8988T (cell line): ENCODE measurements at regions not wholly inside any gene's neighbourhood (a gene's known extent, or its start where the extent isn't known, plus 50 kb on each side); places are given as distances from the start of the nearest gene placed in this dataset.
"Not testable (repeated sequence)": the region's sequence is repeated elsewhere in the genome, so short reads cannot be mapped to it uniquely, and the experiment has no call there.

Experiments
- DNase-seq: peaks from one replicate; pipeline ENCODE4 v3.0.0; 2011

GRCh38 chr3:104069114-104069513 is 1297.6 kb upstream of the ALCAM start:
- no peak for DNase-seq

DNA sequence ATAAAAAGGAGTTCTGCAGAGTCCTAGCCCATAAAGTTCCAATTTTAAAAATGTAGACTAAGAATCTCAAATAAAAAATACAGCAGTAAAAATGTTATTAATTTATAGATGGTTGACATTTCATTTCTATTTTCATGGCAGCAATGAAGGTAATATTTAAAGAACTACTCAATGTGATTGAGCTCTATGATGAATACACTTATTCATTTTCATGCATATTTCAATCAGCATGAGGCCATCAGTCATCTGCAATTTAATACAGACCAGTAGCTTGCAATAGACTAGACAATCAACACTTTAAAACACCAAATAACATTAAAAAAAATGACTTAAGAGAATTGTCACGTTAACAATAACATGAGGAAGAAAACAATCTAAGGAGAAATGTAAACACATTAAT is 1295.8 kb upstream of the ALCAM start:
- DNase-seq, result no peak

DNA sequence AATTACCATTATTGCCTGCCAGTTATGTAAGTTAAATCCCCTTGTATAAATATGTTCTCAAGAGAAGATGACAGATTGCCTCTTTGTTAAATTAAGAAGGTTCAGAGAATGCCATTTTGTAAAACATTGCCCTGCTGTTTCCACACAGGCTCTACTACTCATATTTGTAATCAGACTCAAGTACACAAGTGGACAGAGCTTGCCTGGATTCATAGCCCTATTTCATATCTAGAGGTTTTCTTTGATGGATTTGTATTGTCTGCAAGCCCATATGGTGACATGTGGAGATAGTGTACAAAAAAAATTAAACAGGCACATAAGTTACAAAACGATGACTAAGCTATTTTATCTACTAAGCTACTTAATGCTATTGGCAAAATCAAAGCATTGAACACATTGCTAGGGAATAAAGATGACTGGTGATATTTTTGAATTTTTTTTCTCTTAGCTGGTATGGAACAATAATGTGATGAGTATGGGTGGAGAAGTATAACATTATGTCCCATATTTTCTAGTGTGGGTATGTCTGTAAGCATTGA is 1286.6 kb upstream of the ALCAM start:
- no peak for DNase-seq

GRCh38 chr3:104088738-104089137 is 1278.0 kb upstream of the ALCAM start:
- DNase-seq, result no peak

DNA sequence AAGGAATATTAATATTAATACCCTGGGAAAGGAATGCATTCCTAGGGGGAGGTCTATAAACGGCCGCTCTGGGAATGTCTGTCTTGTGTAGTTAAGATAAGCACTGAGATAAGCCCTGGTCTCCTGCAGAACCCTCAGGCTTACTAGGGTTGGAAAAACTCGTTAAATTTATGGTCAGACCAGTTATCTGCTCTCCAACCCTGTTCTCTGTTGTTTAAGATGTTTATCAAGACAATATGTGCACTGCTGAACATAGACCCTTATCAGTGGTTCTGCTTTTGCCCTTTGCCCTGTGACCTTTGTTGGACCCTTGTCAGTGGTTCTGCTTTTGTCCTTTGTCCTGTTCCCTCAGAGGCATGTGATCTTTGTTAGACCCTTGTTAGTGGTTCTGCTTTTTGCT is 1276.7 kb upstream of the ALCAM start:
- not testable (repeated sequence) for DNase-seq

- no peak for DNase-seq
Observed at GRCh38 chr3:104101736-104102135, 1265.0 kb upstream of the ALCAM start.

- DNase-seq, result no peak
Observed at GRCh38 chr3:104102386-104102785, 1264.3 kb upstream of the ALCAM start.

- no peak for DNase-seq
Observed at GRCh38 chr3:104106276-104106675, 1260.4 kb upstream of the ALCAM start.

GRCh38 chr3:104108522-104108921 is 1258.2 kb upstream of the ALCAM start:
- no peak for DNase-seq

- DNase-seq, result no peak
Observed at GRCh38 chr3:104126463-104126862, 1240.2 kb upstream of the ALCAM start.

GRCh38 chr3:104126864-104127553 is 1239.7 kb upstream of the ALCAM start:
- DNase-seq, result no peak

DNA sequence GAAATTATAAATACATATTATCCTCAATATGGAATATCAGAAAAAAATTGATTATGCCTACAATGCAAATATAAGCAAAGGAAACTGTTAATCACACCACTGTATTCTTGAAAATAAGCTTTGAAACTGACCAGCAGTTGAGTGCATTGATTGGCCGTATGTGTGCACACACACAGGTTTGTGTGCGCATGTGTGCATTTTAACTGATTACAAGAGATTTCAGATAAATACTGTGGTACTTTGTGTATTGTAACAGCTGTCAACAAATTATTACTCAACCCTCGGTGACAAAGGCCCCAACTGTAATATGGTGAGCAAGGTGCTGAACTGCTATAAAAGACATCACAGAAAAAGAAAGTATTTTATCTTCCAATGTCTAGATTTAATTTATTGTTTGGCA is 1238.9 kb upstream of the ALCAM start:
- no peak for DNase-seq

DNA sequence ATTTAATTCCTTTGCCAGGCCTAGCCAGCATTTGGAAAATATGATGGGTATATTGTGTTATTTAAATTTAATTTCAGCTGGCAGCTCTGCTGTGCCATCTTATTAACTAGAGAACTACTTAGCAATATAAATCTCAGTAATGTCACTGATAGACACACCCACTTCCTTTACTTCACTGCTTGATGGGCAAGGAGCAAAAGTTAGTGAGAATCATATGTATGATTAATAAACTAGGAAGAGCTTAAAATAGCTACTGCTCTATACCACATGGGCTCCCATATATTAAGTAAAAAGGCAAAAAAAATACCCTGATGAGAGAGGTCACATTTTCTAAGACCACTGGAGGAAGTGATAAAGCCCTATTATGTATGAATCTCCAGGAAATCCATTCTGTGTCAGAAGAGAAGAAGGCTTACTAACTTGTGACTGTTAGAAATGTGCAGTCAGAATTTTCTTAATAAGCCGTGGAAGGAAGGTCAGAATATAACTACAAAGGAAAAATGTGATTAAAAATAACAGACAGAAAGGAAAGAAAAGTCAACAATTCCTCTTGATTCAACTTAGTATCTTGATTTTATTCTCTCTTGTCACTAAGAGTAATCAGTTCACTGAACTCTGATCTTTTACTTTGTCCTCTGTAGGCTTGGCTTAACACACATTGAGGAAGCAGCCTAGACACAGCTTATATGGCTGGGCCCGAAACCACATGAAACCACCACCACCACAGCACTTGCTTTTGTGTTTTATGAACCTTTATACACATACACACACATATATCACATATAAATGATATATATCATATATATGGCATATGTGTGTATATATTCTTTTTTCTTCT is 1233.9 kb upstream of the ALCAM start:
- no peak for DNase-seq

DNA sequence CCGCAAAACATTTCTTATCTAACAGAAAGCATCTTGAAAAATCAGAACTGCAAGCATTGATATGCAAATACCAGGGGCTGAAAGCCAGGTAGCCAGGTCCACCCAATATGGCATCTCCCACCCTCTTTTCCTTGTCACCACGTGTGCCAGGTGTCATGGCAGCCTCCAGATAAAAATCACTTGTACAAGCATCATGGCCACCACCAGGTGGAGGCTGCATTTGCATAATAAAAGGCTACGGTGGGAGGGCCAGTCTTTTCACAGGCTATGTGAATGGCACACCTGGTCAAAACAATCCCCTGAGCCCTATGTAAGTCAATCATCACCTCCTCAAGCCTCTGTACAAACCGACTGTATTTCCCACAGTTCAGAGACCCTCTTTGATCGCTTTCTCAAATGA is 1233.1 kb upstream of the ALCAM start:
- no peak for DNase-seq

DNA sequence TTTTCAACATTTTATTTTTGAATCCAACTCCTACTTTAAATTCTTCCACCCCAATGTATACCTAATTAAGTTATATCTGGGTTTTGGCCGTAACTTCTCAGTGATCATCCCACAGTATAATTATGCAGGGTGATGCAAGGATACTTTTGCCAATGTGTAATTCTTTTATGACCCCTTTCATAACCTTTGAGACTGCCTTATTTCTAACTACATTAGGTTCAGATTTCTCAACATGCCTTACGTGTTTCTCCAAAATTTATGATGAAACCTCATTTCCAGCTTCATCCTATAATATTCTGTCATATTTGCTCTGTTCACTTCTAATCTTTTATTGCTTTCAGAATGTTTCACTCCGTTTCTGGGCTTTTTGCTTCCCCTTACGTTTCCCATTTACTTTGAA is 1229.6 kb upstream of the ALCAM start:
- DNase-seq, result no peak

DNA sequence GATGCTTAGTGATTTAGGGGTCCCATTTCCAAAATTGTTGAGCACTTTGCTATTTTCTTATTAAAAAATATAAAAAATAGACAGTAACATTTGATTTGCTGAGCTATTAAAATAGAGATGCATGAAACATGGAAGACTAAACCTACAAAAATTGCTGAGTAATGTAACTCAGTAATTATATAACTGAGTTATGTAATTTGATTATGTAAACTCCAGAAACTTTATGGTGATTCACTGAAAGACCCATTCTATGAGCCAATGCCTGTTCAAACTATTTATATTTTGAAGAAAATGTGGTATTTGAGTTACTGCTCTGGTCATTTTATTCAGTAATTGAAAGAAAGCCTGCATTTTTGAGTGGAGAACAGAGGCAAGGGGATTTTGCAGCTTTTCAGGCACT is 1221.5 kb upstream of the ALCAM start:
- DNase-seq, result no peak

- no peak for DNase-seq
Observed at GRCh38 chr3:104149154-104149553, 1217.6 kb upstream of the ALCAM start.

DNA sequence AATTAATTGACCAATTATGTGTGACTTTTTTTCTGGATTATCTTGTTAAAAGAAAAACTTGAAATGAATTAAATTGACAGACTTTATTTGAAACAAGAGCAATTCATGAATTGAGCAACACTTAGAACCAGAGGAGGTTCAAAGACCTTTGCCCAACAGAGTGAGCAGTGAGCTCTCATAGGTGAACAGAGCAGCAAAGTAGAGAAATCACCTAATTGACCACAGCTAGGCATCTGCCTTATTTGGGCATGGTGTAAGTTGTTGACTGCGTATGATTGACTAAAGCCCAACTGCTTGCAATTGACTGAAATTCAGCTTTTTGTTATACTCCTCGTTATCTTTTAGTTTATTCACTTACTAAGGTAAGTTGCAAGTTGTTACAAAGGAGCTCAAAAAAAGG is 1216.0 kb upstream of the ALCAM start:
- DNase-seq, result no peak

- no peak for DNase-seq
Observed at GRCh38 chr3:104154896-104155295, 1211.8 kb upstream of the ALCAM start.

DNA sequence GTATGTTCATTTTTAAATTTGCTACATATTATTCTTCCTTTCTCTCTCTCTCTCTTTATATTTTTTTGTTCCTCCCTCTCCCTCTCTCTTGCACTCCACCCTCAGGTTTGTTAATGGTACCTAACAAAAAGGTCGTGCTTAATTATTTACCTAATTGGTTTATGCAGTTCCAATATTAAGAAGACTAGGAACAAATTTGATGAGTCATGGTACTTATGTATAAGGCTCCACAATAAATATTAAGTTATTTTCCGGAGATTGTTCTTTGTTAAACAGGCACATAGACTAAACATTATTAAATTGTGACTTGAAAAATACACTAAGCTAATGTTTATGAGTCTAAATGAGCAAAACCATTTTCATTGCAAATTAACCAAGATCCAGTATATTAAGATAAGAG is 1200.8 kb upstream of the ALCAM start:
- DNase-seq, result no peak

DNA sequence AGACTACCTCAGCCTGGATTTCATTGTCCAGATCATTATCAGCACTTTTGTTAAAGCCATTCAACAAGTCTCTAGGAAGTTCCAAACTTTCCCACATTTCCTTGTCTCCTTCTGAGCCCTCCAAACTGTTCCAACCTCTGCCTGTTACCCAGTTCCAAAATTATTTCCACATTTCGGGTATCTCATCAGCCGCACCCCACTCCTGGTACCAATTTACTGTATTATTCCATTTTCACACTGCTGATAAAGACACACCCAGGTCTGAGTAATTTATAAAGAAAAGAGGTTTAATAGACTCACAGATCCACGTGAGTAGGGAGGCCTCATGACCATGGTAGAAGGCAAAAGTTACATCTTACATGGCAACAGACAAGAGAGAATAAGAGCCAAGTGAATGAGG is 1198.3 kb upstream of the ALCAM start:
- no peak for DNase-seq

DNA sequence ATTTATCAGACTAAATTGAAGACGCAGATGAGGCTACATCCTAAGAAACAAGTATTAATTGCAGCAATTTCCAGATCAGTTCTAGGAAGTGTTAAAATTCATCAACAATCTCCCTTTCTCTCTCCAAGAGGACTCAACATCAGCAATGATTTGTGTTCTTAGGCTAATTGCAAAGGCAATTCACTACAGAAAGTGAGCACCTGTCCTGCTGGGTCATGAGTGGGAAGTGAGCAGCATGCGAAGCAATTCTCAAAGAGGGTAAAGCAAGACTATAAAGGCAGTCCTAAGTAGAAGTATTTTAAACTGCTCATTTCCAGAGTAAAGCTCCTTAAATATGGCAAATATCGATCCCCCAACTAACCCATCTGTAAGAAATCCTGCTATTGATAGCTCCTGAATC is 1191.0 kb upstream of the ALCAM start:
- DNase-seq, result no peak

DNA sequence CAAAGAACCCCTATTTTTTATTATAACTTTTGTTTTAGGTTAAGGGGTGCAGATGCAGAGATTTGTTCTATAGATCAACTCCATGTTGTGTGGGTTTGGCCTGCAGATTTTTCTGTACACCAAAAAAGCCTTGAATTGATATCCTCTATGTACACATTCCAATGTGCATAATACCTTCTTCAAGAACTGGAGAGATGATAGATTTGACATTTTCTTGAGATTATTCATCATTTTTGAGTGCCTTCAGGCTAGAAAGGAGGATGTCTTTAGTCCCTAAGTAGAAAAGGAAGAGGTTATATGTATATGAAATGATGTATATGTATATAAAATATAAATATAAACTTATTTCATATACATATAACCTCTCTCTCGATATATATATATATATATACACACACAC is 1190.0 kb upstream of the ALCAM start:
- no peak for DNase-seq

DNA sequence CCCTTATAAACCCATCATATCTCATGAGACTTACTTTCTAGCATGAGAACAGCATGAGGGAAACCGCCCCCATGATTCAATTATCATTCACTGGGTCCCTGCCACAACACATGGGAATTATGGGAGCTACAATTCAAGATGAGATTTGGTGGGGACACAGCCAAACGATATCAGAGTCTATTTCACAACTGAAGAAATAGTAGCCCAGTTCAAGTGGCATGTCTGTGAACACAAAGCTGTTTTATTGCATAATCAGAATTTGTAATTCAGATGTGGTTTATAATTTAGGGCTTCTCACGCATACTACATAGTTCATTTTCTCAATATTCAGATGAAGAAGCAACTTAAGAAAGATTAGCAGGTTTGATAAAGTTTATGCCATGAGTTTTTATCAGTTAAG is 1188.0 kb upstream of the ALCAM start:
- no peak for DNase-seq
